GM19035 (cell line): ENCODE measurements at regions not wholly inside any gene's neighbourhood (a gene's known extent, or its start where the extent isn't known, plus 50 kb on each side); places are given as distances from the start of the nearest gene placed in this dataset.
"Not testable (repeated sequence)": the region's sequence is repeated elsewhere in the genome, so short reads cannot be mapped to it uniquely, and the experiment has no call there.

Experiments
- ATAC-seq: cut with Tn5 transposase; IDR thresholded peaks from one replicate; pipeline ENCODE4 v1.9.1; 2021; ENCODE audit not compliant: unreplicated experiment

DNA sequence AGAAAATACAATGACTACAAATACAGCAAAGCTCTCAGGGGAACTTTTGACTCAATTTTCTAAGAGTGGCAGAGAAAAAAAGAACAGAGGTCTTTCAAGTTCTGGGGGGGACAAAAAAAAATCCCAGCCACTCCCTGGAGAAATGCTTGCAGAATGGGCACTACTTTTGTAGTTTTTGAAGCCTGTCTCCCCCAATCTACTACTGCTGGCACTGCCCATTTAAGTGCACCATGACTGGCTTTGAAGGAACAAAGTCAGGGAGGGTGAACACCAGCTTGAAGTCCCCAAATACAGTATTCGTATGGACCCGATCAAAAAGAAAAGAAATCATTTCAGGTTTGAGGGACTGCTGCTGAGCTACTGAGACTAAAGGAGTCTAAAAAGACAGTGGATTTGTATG, 1824.4 kb downstream of the ARAP2 start:
- ATAC-seq, result no peak

DNA sequence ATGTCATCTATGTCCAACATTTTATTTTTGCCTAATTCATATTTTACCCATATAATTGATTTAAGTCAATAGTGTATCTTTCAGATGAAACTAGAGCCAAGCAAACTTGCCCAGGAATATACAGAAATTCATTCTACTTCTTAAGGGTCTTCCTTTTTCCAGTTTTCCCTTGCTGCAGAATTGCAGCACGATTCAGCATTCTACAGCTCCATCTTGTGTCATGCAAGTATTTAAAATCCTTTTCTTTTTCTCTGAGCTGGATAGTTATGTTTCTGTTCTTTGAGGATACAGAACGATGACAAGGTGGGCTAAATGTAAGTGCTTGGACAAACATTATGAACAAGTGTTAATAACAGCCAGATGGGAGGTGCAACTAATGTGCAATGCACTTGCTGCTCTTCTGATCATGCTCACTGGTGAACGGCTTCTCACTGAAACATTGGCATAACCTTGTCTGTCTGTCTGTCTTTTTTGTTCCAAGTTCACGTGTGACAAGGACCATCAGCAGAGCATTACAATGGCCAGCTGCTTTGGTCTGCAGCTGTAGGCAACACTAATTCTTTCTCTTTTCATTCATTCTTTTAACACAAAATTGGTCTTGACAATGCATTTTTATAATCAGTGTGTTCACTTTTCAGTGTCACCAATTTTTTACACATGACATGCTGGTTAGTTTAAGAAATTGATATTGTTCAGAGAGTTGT, 1821.7 kb downstream of the ARAP2 start:
- no peak for ATAC-seq

DNA sequence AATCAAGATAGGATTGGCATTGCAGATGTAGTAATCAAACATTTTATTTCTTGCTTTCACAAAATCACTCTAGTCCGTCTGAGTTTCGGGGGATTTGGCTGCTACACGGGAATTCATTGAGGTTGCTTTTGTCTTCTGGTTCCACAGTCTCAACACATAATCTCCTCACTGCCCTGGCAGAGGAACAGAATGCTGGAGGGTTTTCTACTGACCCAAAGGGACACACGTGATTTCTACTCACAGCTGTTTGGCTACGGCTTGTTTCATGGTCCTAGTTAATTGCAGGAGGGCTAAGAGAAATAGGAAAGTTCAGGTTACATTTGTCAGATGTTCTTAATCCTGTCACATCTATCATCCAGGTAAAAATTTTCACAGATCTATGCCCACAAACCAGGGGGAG, 1811.6 kb downstream of the ARAP2 start:
- ATAC-seq, result no peak

DNA sequence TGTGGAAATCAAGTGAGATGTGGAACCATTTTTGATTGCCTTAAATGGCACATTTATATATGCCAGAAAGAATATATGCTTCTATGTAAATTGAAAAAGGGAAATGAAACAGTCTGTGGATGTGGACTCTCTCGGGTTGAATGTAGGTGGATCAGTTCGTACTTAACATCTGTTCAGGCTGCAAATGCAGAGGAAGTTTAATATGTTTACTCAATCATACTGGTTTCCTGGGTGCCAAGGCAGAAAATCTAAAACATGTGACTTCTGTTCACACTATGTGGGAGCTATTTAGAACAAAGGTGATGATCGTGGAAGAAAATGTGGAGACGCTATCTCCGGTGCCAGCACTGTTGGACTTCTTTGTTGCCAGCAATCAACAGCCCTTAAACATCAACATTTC, 1809.9 kb downstream of the ARAP2 start:
- ATAC-seq, result not testable (repeated sequence)

DNA sequence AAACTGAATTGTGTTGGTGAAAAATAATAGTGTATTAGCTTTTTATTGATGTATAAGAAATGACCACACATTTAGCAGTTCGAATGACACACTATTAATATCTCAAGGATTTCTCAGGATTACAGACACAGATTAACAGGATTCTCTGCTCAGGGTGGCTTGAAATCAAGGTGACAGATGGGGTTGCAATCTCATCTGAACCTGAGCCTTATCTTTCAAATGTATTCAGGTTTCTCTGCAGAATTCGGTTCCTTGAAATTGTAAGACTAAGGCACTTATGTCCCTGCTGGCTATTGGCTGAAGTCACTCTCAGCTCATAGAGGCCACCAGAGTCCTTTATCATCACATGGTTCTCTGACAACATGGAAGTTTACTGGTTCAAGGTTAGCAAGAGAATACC, 1780.1 kb downstream of the ARAP2 start:
- ATAC-seq, result no peak

DNA sequence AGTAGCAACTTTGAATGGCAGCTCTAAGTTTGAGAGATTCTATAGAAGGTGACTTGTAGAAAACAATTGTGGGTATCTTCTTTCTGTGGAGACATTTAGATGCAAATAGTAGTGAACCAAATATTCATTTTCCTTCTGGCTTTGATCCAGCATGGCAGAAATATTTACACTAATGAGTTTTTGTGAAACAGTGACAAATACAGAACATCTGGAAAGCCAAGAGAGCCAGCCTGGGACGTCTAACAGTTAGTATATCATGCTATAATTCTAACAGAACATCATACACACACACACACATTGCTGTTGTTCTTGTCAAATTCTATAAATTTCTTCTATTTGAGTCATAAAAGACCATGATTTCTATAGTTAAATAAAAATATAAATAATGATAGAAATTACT, 1777.9 kb downstream of the ARAP2 start:
- ATAC-seq, result no peak

DNA sequence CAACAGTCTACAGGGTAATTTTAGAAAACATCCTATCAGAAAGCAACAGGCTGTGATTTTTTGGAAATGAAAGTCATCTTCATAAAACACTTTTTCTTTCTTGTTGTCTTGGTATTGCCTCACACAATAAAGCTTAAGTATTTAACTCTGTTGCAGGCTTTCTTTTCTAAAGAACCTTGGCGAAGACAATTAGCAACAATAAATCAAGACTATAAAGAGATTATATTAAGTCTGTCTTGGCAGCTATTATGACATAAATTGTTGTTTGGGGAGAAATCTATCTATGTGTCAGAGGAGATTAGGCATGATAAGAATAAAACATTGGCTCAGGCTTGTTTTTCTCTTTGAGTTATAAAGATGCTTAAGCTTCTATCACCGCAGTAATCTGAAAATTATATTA, 1774.8 kb downstream of the ARAP2 start:
- ATAC-seq, result no peak

DNA sequence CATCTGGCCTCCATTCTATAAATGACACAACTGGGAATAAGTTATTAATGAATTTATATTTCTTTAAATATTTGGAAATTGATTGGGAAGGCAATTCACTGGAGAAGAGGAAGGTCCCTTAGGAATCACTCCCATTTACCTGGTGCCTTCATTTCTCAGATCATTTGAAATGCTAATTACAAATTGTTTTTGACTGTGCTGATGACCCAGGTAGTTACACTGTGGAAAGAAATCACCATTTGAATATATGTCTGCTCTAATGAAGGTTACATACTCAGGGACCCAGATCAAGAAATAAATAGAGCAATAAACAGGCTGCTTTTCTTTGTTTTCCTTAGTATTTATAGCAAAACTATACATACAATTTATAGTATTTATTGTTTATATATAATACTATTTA, 1759.1 kb downstream of the ARAP2 start:
- ATAC-seq, result no peak

DNA sequence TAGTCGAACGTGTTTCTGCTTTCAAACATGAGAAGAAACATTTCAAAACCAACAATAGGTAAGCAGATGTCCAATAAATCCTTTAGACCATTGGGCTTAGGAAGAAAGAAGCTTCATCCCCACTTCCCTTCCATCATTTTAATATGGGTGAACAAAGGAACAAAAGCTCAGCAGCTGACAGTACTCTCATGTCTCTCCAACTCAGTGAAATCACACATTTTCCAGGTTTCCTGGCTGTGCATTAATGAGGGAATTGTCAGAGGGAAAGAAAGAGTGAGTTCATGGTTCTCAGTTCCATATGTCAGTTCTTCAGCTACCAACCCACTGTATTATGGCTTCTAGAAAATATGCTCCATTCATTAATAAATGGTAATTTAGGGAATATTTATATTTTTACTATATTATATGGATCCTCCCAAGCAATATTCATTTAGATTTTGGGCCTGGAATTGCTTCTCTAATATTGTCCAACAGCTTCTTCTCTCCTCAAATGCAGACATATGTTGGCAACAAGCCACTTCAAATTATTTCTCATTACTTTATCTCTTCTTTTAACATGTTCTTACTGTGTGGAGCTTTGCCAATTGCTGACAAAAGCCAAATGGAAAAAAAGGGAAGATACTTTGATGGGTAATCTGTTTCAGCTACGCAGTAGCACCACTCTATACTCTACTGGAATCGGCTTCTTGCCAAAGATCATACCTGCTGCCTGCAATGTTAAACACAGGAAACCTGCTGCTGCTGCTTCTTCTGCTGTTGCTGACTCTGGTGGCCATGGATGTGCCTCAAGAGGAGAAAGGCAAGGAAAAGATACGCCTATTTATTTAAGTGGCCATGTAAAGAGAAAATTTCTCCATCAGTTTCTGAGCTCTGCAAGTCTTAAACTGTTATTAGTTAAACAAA, 1757.6 kb downstream of the ARAP2 start:
- no peak for ATAC-seq

DNA sequence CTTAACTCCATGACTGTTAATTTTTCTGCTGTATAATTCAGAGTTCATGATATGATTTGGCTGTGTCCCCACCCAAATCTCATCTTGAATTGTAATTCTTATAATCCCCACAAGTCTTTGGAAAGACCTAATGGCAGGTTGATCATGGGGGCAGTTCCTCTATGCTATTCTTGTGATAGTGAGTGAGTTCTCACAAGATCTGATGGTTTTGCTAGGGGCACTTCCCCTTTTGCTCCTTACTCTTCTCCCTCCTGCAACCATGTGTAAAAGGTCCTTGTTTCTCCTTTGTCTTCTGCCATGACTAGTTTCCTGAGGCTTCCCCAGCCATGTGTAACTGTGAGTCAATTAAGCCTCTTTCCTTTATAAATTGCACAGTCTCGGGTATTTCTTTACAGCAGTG, 1751.9 kb downstream of the ARAP2 start:
- no peak for ATAC-seq

DNA sequence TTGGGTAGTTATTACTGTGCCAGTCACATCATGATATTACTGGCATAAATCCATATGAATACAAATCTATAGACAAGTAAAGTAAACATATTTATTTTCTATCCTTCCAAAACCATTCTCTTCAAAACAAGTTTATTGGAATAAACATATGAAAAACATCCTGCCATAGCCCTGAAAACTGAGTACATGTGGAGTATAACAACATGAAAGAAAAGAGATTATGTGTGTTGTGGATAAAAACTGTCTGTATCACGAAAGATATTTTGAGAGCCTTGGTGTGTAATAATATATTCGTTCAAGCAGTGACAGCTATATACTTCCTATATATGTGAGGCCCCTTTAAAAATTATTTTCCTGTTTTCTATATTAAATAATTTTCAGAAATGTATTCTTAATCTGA, 1742.2 kb downstream of the ARAP2 start:
- no peak for ATAC-seq

DNA sequence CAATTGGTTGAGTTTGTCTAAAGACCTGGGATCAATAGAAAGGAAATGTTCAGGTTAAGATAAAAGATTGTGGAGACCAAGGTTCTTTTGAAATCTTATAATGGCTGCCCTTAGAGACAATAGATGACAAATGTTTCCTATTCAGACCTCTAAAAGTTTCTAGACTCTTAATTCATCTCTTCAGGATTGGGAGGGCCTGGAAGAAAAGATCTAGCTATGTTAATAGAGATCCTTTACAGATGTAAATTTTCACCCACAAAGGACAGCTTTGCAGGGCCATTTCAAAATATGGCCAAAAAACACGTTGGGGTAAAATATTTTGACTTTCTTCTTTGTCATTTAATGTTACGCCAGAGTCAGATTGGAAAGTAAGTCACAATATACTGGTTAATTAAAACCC, 1739.6 kb downstream of the ARAP2 start:
- ATAC-seq, result not testable (repeated sequence)

DNA sequence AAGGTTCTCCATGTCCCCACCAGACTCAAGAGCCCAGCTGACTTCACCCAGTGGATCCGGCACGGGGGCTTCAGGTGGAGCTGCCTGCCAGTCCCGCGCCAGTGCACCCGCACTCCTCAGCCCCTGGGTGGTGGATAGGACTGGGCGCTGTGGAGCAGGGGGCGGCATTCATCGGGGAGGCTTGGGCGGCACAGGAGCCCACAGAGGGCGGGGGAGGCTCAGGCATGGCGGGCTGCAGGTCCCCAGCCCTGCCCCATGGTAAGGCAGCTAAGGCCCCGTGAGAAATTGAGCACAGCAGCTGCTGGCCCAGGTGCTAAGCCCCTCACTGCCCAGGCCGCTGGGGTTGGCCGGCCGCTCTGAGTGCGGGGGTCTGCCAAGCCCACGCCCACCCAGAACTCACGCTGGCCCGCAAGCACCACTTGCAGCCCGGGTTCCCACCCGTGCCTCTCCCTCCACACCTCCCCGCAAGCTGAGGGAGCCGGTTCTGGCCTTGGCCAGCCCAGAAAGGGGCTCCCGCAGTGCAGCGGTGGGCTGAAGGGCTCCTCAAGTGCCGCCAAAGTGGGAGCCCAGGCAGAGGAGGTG, 1737.7 kb downstream of the ARAP2 start:
- not testable (repeated sequence) for ATAC-seq

DNA sequence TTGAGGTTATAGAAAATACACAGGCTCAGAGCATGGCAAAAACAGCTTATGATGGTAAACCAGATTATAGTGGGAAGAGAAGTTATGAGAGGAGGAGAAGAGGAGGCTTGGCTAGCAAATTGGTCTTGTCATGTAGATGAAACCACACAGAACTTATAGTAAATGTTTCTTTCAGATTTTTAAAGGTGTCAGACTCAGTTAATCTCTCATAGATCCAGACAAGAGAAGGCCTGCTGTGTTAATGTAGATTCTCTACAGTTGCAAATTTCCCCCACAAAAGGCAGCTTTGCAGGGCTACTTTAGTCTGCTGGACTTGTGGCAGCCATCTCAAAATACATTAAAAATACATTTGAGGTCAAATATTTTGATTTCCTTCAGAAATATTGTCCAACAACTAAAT, 1731.7 kb downstream of the ARAP2 start:
- ATAC-seq, result no peak

DNA sequence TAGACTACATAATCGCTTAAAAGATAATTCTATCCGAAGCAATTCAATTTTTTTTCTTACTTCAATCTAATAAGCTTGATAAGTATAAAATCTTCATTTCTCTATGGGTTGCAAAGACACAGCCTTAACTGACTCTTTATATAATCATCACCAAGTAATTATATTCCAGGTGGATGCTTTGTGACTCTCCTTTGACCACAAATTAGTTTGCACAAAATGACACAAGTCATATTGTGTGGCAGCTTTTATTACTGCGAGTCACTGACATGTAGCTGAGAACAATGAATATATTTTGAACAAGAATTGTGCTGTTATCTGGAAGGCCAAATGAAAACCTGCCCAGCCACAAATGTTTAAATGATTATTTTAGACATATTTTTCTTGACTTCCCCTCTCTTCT, 1727.8 kb downstream of the ARAP2 start:
- ATAC-seq, result no peak

DNA sequence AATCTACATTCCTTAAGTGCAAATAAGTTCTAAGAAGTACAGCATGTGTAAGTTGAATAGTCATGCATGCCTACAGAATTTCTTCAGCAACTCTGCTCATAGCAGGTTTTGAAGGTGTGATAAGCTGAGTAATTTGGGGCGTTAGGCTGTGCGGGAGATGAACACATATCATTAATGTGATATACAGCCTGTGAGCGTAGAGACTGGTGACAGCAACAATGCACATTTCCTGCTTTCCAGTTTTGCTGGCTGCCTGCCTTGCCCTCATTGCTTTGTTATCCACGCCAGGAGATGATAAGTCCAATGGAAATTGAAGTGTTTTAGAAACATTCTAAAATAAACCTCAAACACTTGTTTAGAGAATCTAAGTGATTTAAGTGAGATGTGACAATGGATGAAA, 1709.4 kb downstream of the ARAP2 start:
- ATAC-seq, result no peak

DNA sequence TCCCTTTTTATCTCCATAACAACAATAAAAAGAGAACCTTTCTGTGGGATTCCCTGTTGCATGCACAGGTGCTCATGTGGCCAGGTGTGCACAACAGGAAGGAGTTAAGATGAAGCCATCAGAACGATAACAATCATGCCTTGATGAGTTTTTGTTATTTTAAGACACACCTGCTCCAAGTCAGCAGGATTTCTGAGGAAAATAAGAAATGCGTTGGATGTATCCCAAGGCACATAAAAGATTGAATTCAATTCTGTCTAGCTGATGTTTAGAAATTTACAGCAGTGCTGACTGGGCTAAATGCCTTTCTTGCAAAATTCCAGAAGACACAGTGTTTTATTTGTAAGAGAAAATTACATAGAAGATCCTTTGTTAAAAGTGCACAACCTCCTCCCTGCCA, 1678.2 kb downstream of the ARAP2 start:
- ATAC-seq, result no peak

DNA sequence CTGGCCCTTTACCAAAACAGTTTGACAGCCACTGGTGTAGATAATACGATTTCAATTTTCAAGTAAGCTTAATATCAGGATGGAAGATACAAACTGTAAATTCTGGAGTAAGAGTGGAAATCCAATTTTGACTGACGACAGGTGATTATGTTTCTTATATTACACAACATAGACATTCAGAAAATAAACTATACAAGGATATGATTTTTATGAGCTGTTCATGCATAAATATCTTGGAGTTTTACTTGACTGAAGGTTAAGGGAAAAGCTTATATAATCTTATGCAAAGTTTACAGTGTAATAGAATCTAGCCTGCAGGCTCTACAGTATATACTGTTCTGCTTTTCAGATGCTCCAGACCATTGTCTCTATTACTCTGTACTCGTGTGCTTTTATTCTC, 1672.3 kb downstream of the ARAP2 start:
- ATAC-seq, result no peak

DNA sequence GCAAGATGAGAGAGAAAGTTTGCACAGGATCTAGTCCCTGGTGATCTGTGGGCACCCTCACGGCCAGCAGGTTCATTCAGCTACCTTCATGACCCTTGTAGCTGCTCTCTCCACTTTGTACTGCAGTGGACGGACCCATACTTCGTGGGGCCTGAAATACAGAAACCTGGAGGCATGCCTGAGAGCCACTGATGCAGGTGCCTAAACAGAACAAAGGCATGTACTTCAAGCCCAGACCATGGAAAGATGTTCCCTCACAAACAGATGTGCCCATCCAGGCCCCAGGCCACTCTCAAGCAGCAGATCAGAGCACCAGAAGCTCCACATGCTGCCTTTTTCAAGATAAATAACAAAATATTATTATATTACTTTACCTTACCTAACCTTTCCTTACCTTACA, 1629.0 kb downstream of the ARAP2 start:
- no peak for ATAC-seq

DNA sequence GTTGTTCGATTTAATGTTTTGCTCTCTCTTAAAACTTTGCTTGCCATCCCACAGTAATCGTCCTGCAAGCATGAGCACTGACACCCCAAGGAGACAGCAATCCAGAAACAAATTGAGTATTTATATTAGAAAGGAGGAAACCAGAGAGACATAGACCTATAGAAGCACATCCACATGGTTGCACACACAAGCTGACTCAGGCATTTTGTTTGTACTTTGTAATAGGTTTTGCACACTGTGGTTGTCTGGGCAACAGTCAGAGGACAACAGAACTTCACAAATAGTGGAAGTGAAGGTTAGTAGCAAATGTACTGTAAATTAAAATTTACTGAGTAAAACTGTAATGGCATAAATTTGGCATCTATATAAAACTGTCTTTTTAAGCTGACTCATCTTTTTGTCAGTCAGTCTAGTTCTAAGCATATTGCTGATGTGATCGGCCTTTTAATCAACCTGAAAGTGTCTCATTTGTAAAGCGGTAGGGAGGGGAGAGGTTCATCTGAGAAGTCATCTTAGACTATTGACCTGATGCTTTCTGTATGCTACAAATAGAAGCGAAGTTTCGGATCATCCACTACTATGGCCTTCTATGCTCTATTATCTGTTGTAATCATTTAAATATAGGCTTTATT, 1624.7 kb downstream of the ARAP2 start:
- ATAC-seq, result no peak

DNA sequence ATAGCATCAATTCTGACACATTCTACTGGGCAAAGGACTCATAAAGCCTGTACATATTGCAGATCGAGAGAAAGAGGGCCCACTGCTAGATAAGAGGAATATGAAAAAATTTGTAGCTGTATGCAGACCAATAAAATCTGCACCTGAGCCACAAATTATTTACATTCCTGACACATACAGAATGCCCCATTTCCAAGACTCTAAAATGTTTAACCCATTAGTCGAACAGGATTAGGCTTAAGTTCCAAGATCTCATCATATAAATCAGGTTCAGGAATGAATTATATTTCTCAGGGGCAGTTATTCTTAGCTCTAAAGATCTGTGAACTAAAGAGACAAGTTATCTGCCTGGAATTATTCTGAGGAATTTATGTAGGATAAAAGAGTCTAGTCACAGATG, 1615.8 kb downstream of the ARAP2 start:
- no peak for ATAC-seq

DNA sequence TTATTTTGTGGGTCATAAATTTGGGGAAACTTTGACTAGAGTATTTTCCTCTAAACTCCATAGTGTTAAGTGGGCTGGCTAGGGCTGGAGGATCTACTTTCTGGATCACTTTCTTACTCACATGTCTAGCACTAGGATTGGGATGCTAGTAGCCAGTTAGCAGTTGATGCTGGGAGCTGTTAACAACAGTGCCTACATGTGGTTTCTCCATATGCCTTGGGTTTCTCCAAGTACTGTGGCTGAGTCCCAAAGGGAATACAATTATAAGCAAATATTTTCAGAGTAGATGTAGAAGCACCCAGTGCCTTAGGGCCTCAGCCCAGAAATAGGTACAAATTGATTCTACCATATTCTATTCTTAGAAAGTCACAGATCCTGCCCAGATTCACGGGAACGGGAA, 1614.9 kb downstream of the ARAP2 start:
- ATAC-seq, result no peak
